ENCODE measurements at regions not wholly inside any gene's neighbourhood (a gene's known extent, or its start where the extent isn't known, plus 50 kb on each side); places are given as distances from the start of the nearest gene placed in this dataset.

- no peak for DNase-seq
These were observed 352.5 kb upstream of the C9orf72 start for GRCh38 chr9:27925815-27926214.

- no peak for DNase-seq
These were observed 356.6 kb upstream of the C9orf72 start for GRCh38 chr9:27929841-27930240.

DNA sequence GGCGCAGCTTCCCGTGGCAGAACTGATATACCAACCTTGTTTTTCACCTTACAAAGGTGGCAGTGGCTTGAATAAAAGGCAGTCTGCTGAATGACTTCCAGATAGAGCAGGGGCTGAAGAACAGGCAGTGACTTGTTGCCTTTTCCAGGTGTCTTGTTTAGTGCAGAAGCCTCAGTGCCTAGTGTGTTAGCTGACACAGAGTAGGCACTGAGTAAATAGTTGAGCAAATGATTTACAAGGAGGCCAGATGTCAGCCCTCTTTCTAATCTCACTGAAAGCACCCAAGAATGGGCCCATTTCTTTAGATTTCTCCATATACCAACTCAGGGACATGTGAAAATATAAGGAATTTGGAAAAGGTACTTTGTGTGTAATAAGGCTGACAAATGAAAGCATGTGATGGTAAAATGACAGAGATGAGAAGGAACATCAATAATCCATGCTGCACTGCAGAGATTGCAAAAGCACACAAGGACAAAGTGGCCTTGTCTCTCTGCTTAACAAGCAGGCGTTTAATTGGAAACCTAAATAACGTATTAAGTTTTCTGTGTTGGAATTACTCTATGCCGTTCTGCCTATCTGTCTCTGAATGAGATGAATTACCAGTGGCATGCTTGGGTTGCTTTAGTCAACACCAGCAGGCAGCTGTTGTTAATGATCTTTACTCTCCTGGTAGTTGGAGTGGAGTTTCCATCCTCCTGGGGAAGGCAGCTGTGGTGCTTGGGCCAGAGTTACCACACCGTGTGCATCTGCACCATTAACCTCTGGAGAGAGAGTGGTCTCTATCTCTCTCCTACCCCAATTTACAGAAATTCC lies 360.1 kb upstream of the C9orf72 start:
- DNase-seq, result no peak

GRCh38 chr9:27934471-27934870 lies 361.2 kb upstream of the C9orf72 start:
- DNase-seq, result no peak

GRCh38 chr9:27939186-27939585 lies 365.9 kb upstream of the C9orf72 start:
- no peak for DNase-seq

GRCh38 chr9:27940535-27940934 lies 367.3 kb upstream of the C9orf72 start:
- DNase-seq, result no peak

- DNase-seq, result no peak
These were observed 370.2 kb upstream of the C9orf72 start for GRCh38 chr9:27943501-27943900.

GRCh38 chr9:27945386-27945785 lies 372.1 kb upstream of the C9orf72 start:
- no peak for DNase-seq

GRCh38 chr9:27950382-27950781 lies 377.1 kb upstream of the C9orf72 start:
- DNase-seq, result no peak

DNA sequence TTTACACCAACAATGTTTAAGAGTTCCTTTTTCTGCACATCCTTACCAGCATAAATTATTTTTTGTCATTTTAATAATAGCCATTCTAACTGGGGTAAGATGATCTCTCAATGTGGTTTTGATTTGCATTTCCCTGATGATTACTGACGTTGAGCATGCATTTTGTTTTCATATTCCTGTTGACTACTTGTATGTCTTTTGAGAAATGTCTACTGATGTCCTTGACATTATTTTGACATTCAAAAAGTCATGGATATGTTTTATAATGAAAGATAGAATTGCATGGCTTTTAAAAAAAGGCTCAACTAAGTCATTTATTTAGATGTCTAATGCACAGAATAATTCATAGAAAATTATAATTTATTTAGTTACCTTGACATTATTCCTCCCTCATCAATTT lies 381.6 kb upstream of the C9orf72 start:
- no peak for DNase-seq

GRCh38 chr9:27963836-27964235 lies 390.6 kb upstream of the C9orf72 start:
- DNase-seq, result no peak

- no peak for DNase-seq
These were observed 393.9 kb upstream of the C9orf72 start for GRCh38 chr9:27967210-27967609.

DNA sequence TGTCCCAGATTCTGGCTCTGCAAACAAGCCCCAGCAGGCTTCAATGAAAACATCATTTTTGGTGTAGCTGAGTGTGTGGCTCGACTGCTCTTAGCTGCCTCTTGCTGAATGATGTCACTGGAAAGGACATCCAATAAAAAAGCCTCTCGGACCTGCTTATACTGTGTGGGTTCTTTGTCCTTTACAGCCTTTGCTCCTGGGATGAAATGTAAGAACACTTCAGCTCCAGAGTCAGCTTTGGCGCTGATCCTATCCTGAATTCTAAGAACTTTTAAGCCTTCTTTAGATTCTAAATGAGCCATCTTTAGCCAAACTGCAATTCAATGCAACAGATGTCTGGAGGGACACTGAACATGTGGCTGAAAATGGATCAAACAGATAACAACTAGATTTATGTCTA lies 404.6 kb upstream of the C9orf72 start:
- no peak for DNase-seq

DNA sequence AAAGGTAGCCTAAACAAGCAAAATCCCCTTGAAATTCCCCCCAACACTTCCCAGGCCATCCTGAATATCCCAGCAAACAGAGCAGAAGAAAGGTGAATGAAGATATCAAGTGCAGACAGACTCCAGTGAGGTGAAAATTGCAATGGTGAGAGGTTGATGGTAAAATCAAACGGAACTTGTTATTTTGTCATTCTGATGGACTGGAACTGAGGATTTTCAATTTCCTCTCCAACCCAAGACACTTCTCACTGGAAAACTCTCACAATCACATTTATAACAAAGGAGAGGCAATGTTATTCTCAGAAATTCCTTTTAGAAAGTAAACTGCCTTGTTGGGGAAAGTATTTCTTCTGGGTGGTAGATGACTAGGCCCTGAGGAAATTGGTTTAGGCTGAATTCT lies 412.4 kb upstream of the C9orf72 start:
- DNase-seq, result no peak

DNA sequence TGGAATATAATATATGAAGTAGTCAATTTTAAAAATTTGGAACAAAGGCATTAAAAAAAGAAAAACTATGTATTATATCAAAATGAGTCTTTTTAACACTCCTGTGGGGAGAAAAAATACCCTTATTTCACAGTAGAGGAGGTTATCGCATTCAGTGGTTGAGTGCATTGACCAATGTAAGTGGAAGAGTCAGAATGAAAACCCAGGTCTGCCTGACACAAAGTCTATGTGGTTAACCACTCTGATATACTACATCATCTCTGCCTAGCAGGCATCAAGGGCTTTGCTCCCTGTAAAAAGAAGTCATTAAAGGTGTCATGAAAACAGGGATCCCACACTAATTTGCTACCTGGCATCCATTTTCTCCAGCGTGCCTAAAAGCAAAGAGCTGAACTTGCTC lies 417.2 kb upstream of the C9orf72 start:
- no peak for DNase-seq

DNA sequence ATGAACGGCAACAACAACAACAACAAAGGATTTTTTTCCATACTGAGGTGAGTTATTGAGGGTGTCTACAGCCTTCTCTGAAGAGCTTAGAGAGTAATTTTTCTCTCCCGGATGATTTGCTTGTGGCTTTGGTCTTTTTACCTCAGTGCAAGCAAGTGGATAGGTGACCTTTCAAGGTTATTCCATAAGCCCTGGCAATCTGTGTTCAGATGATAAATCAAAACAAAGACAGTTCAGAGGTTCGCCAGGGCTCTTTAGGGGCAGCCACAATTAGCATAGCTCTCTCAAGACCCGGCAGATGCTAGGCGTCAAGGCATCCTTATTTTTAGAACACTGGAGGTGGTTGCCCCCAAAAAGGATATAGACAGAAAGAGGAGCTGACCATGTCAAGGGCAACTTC lies 417.9 kb upstream of the C9orf72 start:
- no peak for DNase-seq

DNA sequence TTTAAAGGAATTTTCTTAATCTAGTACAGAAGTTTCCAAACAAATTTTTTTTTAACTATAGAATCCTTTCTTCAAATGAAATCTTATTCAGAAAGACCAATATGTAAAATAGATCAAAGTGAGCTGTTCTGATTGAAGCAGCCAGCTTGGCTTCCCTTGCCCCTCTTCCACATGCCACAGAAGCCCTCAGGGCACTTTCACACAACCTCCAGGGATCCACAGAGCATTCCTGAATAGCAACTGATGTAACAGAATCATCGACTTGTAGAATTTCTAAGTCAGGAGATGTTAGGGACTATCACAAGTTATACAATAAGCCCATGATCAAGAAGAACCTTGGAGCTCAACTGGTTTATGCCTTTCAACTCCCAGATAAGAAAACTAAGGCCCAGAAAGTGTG lies 427.8 kb upstream of the C9orf72 start:
- no peak for DNase-seq

DNA sequence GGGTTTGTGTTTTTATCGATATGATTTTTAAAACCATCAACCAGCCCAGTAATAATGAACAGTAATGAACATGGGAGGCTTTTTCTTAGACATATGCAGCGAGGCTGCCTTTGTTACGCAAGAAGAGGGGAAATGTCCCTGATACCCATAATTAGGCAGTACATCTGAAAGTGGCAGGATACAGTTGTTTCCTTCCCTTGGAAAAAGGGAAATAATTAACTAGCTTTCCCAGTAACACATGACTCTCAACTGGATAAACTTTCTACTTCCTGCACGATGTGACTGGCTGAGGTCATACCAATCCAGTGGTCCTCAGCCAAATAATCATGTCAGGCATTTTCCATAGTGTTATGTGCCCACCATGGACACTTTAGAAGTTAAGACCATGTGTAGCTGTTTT lies 431.6 kb upstream of the C9orf72 start:
- DNase-seq, result no peak

DNA sequence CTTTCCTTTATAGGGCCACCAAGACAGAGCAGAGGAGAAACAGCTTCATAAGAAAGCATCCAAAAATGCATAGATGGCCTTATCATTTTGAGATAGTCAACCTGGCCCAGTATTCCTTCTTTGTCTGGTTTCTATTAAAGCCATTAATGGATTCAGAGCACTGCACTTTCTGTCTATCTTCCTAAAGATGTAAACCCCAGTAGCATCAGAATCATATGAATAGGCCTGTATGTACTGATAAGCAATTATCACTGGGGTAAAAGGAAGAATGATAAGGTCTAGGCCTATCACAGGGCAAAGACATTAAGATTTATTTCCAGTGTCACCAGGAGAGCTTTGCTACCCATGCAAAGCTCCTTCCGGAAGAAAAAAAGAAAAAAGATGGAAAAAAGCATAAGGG lies 432.5 kb upstream of the C9orf72 start:
- no peak for DNase-seq

- no peak for DNase-seq
These were observed 434.0 kb upstream of the C9orf72 start for GRCh38 chr9:28007097-28007817.

GRCh38 chr9:28014212-28014611 lies 440.9 kb upstream of the C9orf72 start:
- no peak for DNase-seq

GRCh38 chr9:28024676-28025075 lies 451.4 kb upstream of the C9orf72 start:
- DNase-seq, result no peak

DNA sequence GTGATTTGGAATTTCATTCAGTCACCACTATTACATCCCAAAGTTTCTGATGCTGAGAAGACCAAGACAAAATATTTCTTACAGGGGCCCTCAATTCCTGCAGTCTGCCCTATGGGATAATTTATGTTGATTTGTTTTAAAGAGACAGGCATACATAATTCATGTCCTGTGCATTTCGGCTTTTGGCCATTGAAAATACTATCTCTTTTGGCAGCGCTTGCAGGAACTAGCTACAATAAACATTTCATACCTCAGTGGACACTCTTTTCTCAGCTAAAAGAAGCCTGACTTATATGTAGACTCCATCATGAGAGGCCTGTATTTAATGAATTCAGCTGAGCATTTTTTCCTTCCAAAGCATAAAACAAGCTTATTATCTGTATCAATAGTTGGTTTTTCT lies 451.9 kb upstream of the C9orf72 start:
- DNase-seq, result no peak

GRCh38 chr9:28031521-28032267 lies 458.4 kb upstream of the C9orf72 start:
- DNase-seq, result no peak

All from 8988T (cell line).